ENCODE measurements at regions not wholly inside any gene's neighbourhood (a gene's known extent, or its start where the extent isn't known, plus 50 kb on each side); places are given as distances from the start of the nearest gene placed in this dataset.

GRCh38 chr1:239031310-239031709 lies 355.1 kb upstream of the CHRM3 start:
- Histone ChIP-seq H3K27ac (no peak overlapping the region), H3K4me3 (no peak overlapping the region)

DNA sequence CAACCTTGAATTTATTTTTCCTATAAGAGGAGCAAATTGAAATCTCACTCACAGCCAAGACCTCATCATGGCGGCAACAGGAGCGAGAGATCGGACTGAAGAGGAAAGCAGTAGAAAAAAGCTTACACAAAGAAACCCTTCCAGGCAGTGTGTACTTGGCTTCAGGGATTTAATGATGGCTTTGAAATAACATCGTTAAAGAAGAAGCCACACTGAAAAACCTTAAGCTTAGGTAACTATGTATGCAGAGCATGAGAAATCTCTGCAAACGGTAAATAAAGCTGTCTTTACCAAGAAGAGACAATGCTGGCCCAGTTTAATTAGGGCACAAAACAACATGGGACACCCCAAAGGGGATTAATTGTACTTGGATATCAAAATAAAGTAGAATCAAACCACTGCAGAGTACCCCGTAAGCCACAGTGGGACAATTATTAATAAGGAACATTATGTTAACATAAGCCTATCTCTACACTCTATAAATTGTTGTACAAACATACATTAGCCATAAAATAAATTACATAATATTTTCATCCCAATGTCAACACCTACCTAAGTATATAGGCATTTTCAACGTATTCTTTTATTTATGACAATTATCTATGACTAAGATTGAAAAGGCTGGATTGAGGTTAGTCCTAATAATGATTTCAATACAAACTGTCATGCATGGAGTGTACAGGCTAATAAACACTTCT lies 360.2 kb upstream of the CHRM3 start:
- no peak overlapping the region for H3K27ac ChIP-seq
- H3K4me3 ChIP-seq: no peak overlapping the region

GRCh38 chr1:239025223-239025622 lies 361.1 kb upstream of the CHRM3 start:
- Histone ChIP-seq H3K4me3 (no peak overlapping the region), H3K27ac (no peak overlapping the region)

- no peak overlapping the region for H3K4me3 ChIP-seq
- no peak overlapping the region for H3K27ac ChIP-seq
Measured at GRCh38 chr1:239023732-239024360, 362.5 kb upstream of the CHRM3 start.

- Histone ChIP-seq H3K27ac (no peak overlapping the region), H3K4me3 (no peak overlapping the region)
Measured at GRCh38 chr1:239016337-239016736, 370.0 kb upstream of the CHRM3 start.

- Histone ChIP-seq H3K27ac (no peak overlapping the region), H3K4me3 (no peak overlapping the region)
Measured at GRCh38 chr1:239011382-239011781, 375.0 kb upstream of the CHRM3 start.

GRCh38 chr1:239008568-239008967 lies 377.8 kb upstream of the CHRM3 start:
- Histone ChIP-seq H3K4me3 (no peak overlapping the region), H3K27ac (no peak overlapping the region)

DNA sequence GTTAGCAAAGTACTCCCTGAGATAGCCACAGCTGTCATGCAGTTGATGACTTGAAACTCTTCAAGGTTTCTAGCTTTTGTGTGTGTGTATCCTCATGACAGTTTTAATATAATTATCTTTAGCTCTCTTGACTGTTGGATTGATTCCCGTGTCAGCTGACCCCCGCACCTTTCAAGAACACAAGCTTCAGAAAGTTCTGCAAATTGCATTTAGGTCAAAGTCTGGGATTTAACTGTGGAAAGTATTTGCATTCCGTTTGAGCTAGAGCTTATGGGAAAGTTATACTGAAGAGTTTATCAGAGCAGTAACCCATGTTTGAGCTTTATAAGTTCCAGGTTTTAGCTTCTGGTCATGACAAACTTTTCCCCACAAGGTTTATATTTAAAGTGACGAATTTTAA lies 380.1 kb upstream of the CHRM3 start:
- H3K27ac ChIP-seq: no peak overlapping the region
- H3K4me3 ChIP-seq: no peak overlapping the region

- Histone ChIP-seq H3K4me3 (no peak overlapping the region), H3K27ac (no peak overlapping the region)
Measured at GRCh38 chr1:238999944-239000343, 386.4 kb upstream of the CHRM3 start.

DNA sequence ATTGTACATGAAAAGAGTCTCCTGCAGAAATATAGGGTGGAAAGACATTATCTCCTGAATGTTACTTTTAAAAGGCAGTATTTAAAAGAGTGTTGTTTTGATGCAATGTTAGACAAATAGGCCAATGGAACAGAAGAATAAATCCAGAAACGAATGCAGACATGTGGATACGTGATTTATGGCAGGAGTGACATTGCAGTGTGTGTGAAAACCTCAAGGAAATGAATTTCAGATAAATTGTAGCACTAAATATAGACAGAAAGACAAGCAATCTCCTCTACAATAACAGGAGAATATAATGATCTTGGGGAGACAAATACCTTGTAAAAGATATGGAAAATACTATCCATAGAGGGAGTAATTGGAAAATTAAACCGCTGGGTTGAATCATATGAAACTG lies 387.8 kb upstream of the CHRM3 start:
- H3K27ac ChIP-seq: no peak overlapping the region
- no peak overlapping the region for H3K4me3 ChIP-seq

- Histone ChIP-seq H3K4me3 (no peak overlapping the region), H3K27ac (no peak overlapping the region)
Measured at GRCh38 chr1:238991765-238992495, 394.4 kb upstream of the CHRM3 start.

DNA sequence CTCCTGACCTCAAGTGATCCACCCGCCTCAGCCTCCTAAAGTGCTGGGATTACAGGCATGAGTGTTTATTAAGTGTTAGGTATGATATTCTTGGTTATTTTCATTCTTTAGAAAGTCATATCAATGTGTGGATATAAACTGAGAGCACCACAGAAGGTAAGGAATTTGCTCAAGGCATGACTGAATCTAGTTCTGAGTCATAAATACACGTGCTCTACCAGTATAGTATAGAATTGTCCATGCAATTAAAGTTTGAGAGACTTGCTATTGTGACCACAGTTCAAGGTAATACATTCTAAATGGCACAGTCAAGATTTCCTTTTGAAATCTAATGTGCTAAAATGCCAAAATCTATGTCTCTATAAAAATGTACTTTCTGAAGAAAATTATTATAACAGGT lies 401.1 kb upstream of the CHRM3 start:
- H3K27ac ChIP-seq: no peak overlapping the region
- no peak overlapping the region for H3K4me3 ChIP-seq

DNA sequence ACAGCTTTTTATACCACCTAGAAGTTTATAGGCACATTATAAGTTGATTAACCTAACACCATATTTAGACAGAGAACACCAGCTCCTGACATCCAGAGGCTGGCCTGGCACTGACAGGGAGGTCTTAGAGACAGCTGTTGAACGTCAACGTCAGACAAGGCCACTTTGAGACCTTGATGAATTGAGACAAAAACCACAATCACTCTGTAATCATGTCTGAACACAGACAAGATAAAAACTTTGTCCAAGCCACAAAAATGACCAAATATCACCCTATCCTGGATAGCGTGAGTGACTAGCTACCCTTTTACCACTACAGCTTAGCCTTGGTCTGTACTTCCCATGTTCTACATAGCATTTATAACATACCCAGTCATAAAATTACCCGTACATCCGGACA lies 403.6 kb upstream of the CHRM3 start:
- H3K4me3 ChIP-seq: no peak overlapping the region

DNA sequence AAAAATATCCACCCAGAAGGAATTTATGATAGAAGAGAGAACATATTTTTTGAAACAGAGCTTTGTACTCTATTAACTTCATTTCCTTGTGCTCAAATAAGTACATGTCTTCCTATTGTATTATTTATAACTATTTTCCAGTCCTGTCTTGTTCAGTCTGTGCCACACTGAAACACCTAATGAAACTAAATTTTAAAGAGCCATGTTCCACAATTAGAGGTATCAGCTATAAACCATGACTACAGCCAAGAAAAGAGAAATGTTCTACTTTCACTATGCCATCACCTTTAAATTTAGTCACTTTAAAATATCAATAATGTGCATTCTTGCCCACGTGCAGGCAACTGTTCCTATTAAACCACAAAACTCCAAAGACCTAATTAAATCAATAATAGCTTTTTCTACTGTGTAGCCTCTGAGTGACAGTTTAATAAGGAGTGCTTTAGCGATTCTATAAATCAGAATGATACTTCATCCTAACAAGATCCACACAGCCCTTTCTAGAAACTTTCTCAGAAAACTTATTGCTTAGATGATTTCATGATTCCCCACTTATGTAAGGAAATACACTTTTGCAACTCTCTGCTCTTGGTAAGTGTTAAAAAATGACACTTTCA lies 404.9 kb upstream of the CHRM3 start:
- Histone ChIP-seq H3K4me3 (no peak overlapping the region), H3K27ac (no peak overlapping the region)

More for the DNA sequence above, 403.6 kb upstream of the CHRM3 start:
- no peak overlapping the region for H3K27ac ChIP-seq

- Histone ChIP-seq H3K27ac (no peak overlapping the region), H3K4me3 (no peak overlapping the region)
Measured at GRCh38 chr1:238980053-238980452, 406.3 kb upstream of the CHRM3 start.

DNA sequence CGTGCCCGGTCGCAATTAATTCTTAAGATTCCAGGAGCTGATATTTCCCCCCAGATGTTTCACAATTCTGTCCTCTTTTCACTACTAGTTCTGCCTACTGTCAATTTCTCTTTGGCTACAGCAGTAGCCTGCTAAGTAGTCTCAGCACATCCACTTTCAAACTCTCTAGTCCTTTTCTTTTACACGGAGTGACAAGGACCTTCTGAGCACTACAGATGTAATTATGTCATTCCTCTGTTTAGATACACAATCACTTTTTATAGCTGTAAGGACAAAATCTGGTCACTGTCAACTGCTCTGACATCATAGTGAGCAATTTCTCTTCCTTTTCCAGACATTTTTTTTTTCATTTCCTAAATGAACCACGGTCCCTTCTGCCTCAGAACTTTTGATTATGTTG lies 421.7 kb upstream of the CHRM3 start:
- H3K4me3 ChIP-seq: no peak overlapping the region

DNA sequence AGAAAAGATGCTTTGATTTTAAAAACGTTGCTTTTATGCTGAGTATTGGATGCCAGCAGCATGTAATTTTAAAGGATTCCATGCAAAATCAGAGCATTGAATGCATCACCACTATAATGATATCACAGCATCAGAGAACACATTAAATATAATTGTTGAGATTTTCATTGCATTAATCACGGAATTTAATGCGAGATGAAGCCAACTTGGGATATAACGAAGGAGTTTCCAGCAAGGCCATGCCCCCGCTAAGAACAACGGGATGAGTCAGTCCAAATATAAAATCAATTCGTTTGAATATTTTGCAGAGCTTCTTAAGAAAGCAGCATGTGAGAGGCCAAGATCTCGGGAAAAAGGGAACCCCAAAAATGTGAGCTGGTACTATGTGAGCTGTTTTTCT lies 423.4 kb upstream of the CHRM3 start:
- Histone ChIP-seq H3K4me3 (no peak overlapping the region), H3K27ac (no peak overlapping the region)

More for the DNA sequence above, 421.7 kb upstream of the CHRM3 start:
- no peak overlapping the region for H3K27ac ChIP-seq

GRCh38 chr1:238961790-238962189 lies 424.6 kb upstream of the CHRM3 start:
- H3K4me3 ChIP-seq: no peak overlapping the region
- H3K27ac ChIP-seq: no peak overlapping the region

DNA sequence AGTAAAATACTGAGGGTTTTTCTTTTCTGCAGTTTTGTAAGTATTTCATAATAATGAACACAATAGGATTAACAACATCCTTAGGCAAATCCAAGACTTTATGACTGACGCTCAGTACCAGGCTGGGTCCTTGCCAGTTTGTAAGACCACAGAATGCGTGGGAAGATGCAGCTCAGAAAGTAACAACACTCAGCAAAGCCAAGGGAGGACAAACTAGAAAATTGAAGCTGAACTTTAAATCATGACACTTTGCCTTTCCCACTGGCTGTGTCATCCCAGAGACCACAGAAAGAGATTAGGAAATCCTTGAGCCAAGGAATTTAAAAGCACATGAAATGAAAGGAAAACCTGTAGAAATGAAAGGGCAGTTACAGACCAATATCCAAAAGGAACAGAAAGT lies 426.3 kb upstream of the CHRM3 start:
- H3K27ac ChIP-seq: no peak overlapping the region

GRCh38 chr1:238955934-238956333 lies 430.4 kb upstream of the CHRM3 start:
- no peak overlapping the region for H3K4me3 ChIP-seq
- H3K27ac ChIP-seq: no peak overlapping the region

More for the DNA sequence above, 426.3 kb upstream of the CHRM3 start:
- no peak overlapping the region for H3K4me3 ChIP-seq

- no peak overlapping the region for H3K27ac ChIP-seq
- no peak overlapping the region for H3K4me3 ChIP-seq
Measured at GRCh38 chr1:238954865-238955264, 431.5 kb upstream of the CHRM3 start.

All from skin epidermis (tissue), 12 donors.